Thymus (tissue), 11 donors: ENCODE measurements at regions not wholly inside any gene's neighbourhood (a gene's known extent, or its start where the extent isn't known, plus 50 kb on each side); places are given as distances from the start of the nearest gene placed in this dataset.

Experiments
- DNase-seq, 9 donors: peaks; one replicate each; pipeline ENCODE4 v3.0.0-alpha.2; 2013; ENCODE audit warnings: low spot score in 9 of 9, low read depth in 6 of 9, missing footprints in 1 of 9
- H3K27ac ChIP-seq, 2 donors: one replicate each; pipeline ENCODE4 v1.5.1; 2013; ENCODE audit warnings: control low read depth in 1 of 2, low read depth in 1 of 2, low read length in 1 of 2, mild to moderate bottlenecking in 1 of 2, moderate library complexity in 1 of 2
- H3K27me3 ChIP-seq, 2 donors: one replicate each; pipeline ENCODE4 v1.5.1; 2013; ENCODE audit warnings: low read length in 1 of 2; ENCODE audit not compliant: control insufficient read depth in 2 of 2, insufficient read depth in 1 of 2
- H3K36me3 ChIP-seq, 2 donors: one replicate each; pipeline ENCODE4 v1.5.1; 2013; ENCODE audit warnings: low read length in 1 of 2, mild to moderate bottlenecking in 1 of 2, moderate library complexity in 1 of 2; ENCODE audit not compliant: control insufficient read depth in 2 of 2, insufficient read depth in 2 of 2
- H3K4me1 ChIP-seq, 2 donors: one replicate each; pipeline ENCODE4 v1.5.1; 2013; ENCODE audit warnings: low read length in 2 of 2; ENCODE audit not compliant: control insufficient read depth in 2 of 2, insufficient read depth in 2 of 2
- H3K4me3 ChIP-seq, 2 donors: one replicate each; pipeline ENCODE4 v1.5.1; 2013; ENCODE audit warnings: low read length in 2 of 2, control low read depth in 1 of 2, mild to moderate bottlenecking in 1 of 2
- H3K9me3 ChIP-seq, 2 donors: one replicate each; pipeline ENCODE4 v1.5.1; 2013; ENCODE audit warnings: low read length in 1 of 2, mild to moderate bottlenecking in 1 of 2; ENCODE audit not compliant: control insufficient read depth in 2 of 2, insufficient read depth in 1 of 2
- WGBS: extraction: QIAGEN DNeasy Blood & Tissue Kit; methylation state at CpG from one replicate; pipeline ENCODE4 v1.1.7; 2013; 5-methylcytosine and 5-hydroxymethylcytosine counted together
- donor health status: healthy.

DNA sequence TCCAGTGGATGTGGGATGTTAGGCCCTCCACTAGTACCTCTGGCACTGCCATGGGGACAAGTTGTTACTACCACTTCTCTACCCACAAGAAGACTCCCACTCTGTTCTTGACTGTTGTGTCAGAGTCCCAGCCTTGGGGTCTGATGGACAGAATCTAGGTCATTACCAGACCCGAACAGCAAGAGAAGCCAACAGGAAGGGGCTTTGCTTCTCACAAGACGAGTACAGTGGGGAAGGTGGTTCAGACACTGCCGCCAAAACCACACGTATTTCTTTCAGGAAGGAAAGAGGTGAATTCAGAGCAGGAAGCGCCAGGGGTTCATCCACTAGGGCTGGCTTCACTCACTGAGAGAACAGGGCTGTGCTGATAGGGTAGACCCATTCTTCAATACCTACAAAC, 161.3 kb upstream of the KIT start:
- peak in 2 of 9 donors; percentile 9 to 33 for DNase-seq
- 6% methylated on average over 5 of the region's 5 CpGs for WGBS
- Histone ChIP-seq H3K9me3 (no peaks in the 10 kb centered on the region), H3K4me1 (peaks cover 0 to 4% of the 10 kb centered on the region in 2 donors), H3K4me3 (no peak overlapping the region), H3K36me3 (no peaks in the 10 kb centered on the region), H3K27ac (no peak overlapping the region), H3K27me3 (no peaks in the 10 kb centered on the region)

GRCh38 chr4:54497947-54498346, 159.8 kb upstream of the KIT start:
- Histone ChIP-seq H3K27me3 (no peaks in the 10 kb centered on the region), H3K27ac (no peak overlapping the region), H3K4me3 (no peak overlapping the region), H3K4me1 (peaks cover 0 to 4% of the 10 kb centered on the region in 2 donors), H3K9me3 (no peaks in the 10 kb centered on the region), H3K36me3 (no peaks in the 10 kb centered on the region)
- 79% methylated on average over 3 of the region's 3 CpGs for WGBS
- no peak for DNase-seq

- Histone ChIP-seq H3K9me3 (no peaks in the 10 kb centered on the region), H3K27ac (no peak overlapping the region), H3K4me3 (no peak overlapping the region), H3K4me1 (peaks cover 0 to 4% of the 10 kb centered on the region in 2 donors), H3K36me3 (no peaks in the 10 kb centered on the region), H3K27me3 (no peaks in the 10 kb centered on the region)
- WGBS, result 89% methylated on average over 1 of the region's 1 CpG
- no peak for DNase-seq
These were observed 159.1 kb upstream of the KIT start for GRCh38 chr4:54498661-54499111.

DNA sequence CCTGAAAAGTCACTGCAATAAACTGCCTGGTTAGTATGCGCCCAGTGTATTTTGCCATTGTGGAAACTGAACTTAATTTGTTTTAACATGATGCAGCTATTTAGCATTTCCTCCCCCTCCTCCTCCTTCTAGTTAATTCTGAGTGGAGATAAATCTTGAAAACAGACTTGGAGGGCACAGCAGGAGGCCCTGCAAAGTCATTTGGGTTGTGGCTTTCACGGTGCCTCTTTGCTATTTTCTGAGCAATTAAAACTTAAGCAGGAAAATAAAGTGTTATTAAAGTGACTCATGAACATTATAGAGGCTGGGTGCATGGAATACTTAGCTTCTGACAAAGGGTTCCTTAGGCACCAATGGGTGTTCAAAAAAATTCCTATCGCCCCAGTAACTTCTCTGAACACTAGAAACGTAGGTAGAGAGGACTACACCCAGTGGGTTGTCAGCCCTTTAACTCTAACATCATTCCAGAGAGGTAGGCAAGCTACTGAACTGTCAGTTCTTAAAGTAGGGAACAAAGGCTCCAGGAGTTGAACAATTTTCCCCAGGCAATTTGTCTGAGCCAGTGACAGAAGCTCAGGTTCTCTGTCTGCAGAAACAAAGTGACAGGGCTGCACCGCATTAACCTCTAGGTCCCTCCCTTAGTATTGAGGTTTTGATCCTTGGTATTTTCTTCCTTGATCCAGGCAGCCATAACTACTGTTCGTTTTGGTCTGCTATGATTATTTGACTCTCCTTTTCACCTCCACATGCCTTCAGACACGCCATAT, 158.3 kb upstream of the KIT start:
- WGBS, result 76% methylated on average over 7 of the region's 7 CpGs
- H3K9me3 ChIP-seq, result no peaks in the 10 kb centered on the region
- H3K4me1 ChIP-seq, result peaks cover 0 to 4% of the 10 kb centered on the region in 2 donors
- H3K27ac ChIP-seq, result no peak overlapping the region
- H3K4me3 ChIP-seq, result no peak overlapping the region
- DNase-seq, result no peak
- no peaks in the 10 kb centered on the region for H3K36me3 ChIP-seq
- H3K27me3 ChIP-seq, result no peaks in the 10 kb centered on the region

DNA sequence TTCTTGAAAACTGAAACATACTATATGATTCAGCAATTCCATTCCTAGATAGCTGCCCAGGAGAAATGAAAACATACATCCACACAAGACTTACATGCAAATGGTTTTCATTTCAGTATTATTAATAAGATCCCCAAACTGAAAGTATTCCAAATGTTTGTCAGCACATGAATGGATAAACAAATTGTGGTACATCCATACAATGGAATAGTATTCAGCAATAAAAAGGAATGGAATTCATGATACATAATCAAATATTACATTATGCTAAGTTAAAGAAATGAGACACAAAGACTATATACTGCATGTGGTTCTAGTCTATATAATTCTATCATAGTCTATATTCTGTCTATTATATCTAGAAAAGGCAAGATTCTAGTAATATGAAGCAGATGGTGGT, 152.4 kb upstream of the KIT start:
- no peak for DNase-seq
- H3K9me3 ChIP-seq, result no peaks in the 10 kb centered on the region
- H3K4me1 ChIP-seq, result no peaks in the 10 kb centered on the region

GRCh38 chr4:54505996-54506395, 151.8 kb upstream of the KIT start:
- Histone ChIP-seq H3K27me3 (no peaks in the 10 kb centered on the region), H3K36me3 (no peaks in the 10 kb centered on the region), H3K4me1 (no peaks in the 10 kb centered on the region), H3K27ac (no peak overlapping the region), H3K4me3 (no peak overlapping the region), H3K9me3 (no peaks in the 10 kb centered on the region)
- no peak for DNase-seq
- 96% methylated on average over 7 of the region's 7 CpGs for WGBS

More for the DNA sequence above, 152.4 kb upstream of the KIT start:
- no peak overlapping the region for H3K27ac ChIP-seq
- H3K27me3 ChIP-seq, result no peaks in the 10 kb centered on the region
- H3K4me3 ChIP-seq, result no peak overlapping the region
- no peaks in the 10 kb centered on the region for H3K36me3 ChIP-seq

- H3K27me3 ChIP-seq, result no peaks in the 10 kb centered on the region
- no peaks in the 10 kb centered on the region for H3K36me3 ChIP-seq
- no peak for DNase-seq
- no peak overlapping the region for H3K27ac ChIP-seq
- 96% methylated on average over 6 of the region's 6 CpGs for WGBS
- no peak overlapping the region for H3K4me3 ChIP-seq
- no peaks in the 10 kb centered on the region for H3K4me1 ChIP-seq
- H3K9me3 ChIP-seq, result no peaks in the 10 kb centered on the region
These were observed 148.7 kb upstream of the KIT start for GRCh38 chr4:54509057-54509456.

GRCh38 chr4:54513204-54513603, 144.6 kb upstream of the KIT start:
- Histone ChIP-seq H3K27me3 (no peaks in the 10 kb centered on the region), H3K27ac (no peak overlapping the region), H3K9me3 (no peaks in the 10 kb centered on the region), H3K4me1 (no peaks in the 10 kb centered on the region), H3K4me3 (no peak overlapping the region), H3K36me3 (no peaks in the 10 kb centered on the region)
- DNase-seq, result no peak
- 94% methylated on average over 6 of the region's 6 CpGs for WGBS

- no peaks in the 10 kb centered on the region for H3K36me3 ChIP-seq
- H3K4me3 ChIP-seq, result no peak overlapping the region
- no peak for DNase-seq
- no peaks in the 10 kb centered on the region for H3K9me3 ChIP-seq
- H3K4me1 ChIP-seq, result no peaks in the 10 kb centered on the region
- no peaks in the 10 kb centered on the region for H3K27me3 ChIP-seq
- no peak overlapping the region for H3K27ac ChIP-seq
These were observed 144.0 kb upstream of the KIT start for GRCh38 chr4:54513741-54514140.
